H9 (cell line): ENCODE measurements at regions not wholly inside any gene's neighbourhood (a gene's known extent, or its start where the extent isn't known, plus 50 kb on each side); places are given as distances from the start of the nearest gene placed in this dataset.

Experiments
- DNase-seq: peaks from one replicate; pipeline ENCODE4 v3.0.0-alpha.2; 2017
- H2AFZ ChIP-seq: one replicate; pipeline ENCODE4 v1.6.1; 2013; ENCODE audit warnings: mild to moderate bottlenecking, low read length, control low read depth, moderate library complexity
- H2AK5ac ChIP-seq: 2 replicates; pipeline ENCODE4 v1.6.1; 2013; ENCODE audit warnings: low read length, control low read depth, mixed read lengths; ENCODE audit not compliant: insufficient read length
- H2BK120ac ChIP-seq: one replicate; pipeline ENCODE4 v1.6.1; 2013; ENCODE audit warnings: low read depth, mild to moderate bottlenecking, low read length, control low read depth, inconsistent platforms; ENCODE audit not compliant: poor library complexity, severe bottlenecking
- H2BK12ac ChIP-seq: 2 replicates; pipeline ENCODE4 v1.6.1; 2013; ENCODE audit warnings: low read length, control low read depth, mixed read lengths, low read depth; ENCODE audit not compliant: insufficient read length
- H2BK15ac ChIP-seq: 2 replicates; pipeline ENCODE4 v1.6.1; 2013; ENCODE audit warnings: low read depth, low read length, control low read depth
- H2BK20ac ChIP-seq: one replicate; pipeline ENCODE4 v1.6.1; 2013; ENCODE audit warnings: low read depth, mild to moderate bottlenecking, low read length, control low read depth, inconsistent platforms; ENCODE audit not compliant: poor library complexity, severe bottlenecking
- H2BK5ac ChIP-seq: 2 replicates; pipeline ENCODE4 v1.6.1; 2013; ENCODE audit warnings: low read length, control low read depth, mixed read lengths; ENCODE audit not compliant: insufficient read length
- H3K14ac ChIP-seq: 2 replicates; pipeline ENCODE4 v1.6.1; 2013; ENCODE audit warnings: low read length, control low read depth; ENCODE audit not compliant: insufficient read depth
- H3K18ac ChIP-seq: 2 replicates; pipeline ENCODE4 v1.6.1; 2013; ENCODE audit warnings: low read depth, mild to moderate bottlenecking, mixed read lengths, low read length, control low read depth; ENCODE audit not compliant: insufficient read length
- H3K23ac ChIP-seq: 2 replicates; pipeline ENCODE4 v1.6.1; 2013; ENCODE audit warnings: low read length, control low read depth, mixed read lengths, low read depth; ENCODE audit not compliant: insufficient read length
- H3K23me2 ChIP-seq: 2 replicates; pipeline ENCODE4 v1.6.1; 2013; ENCODE audit warnings: low read depth, mild to moderate bottlenecking, mixed read lengths, low read length, control low read depth; ENCODE audit not compliant: insufficient read length, poor library complexity, severe bottlenecking
- H3K27ac ChIP-seq: 2 replicates; pipeline ENCODE4 v1.5.1; 2013; ENCODE audit warnings: low read length, control low read depth, mixed read lengths, low read depth; ENCODE audit not compliant: insufficient read length
- H3K27me3 ChIP-seq: 2 replicates; pipeline ENCODE4 v1.6.1; 2013; ENCODE audit warnings: low read length, control low read depth, inconsistent platforms; ENCODE audit not compliant: insufficient read depth
- H3K4ac ChIP-seq: 2 replicates; pipeline ENCODE4 v1.6.1; 2013; ENCODE audit warnings: low read depth, mild to moderate bottlenecking, control low read depth, inconsistent platforms, low read length, moderate library complexity
- H3K4me1 ChIP-seq: 2 replicates; pipeline ENCODE4 v1.6.1; 2013; ENCODE audit warnings: low read length, control low read depth, inconsistent platforms; ENCODE audit not compliant: insufficient read depth
- H3K4me2 ChIP-seq: 2 replicates; pipeline ENCODE4 v1.6.1; 2013; ENCODE audit warnings: low read length, control low read depth, mixed read lengths; ENCODE audit not compliant: insufficient read length, insufficient read depth
- H3K56ac ChIP-seq: 2 replicates; pipeline ENCODE4 v1.6.1; 2013; ENCODE audit warnings: low read depth, mild to moderate bottlenecking, mixed read lengths, low read length, control low read depth; ENCODE audit not compliant: insufficient read length
- H3K79me1 ChIP-seq: 2 replicates; pipeline ENCODE4 v1.6.1; 2013; ENCODE audit warnings: low read depth, mild to moderate bottlenecking, moderate library complexity, low read length, control low read depth, inconsistent platforms; ENCODE audit not compliant: insufficient read depth, poor library complexity, severe bottlenecking
- H3K79me2 ChIP-seq: 2 replicates; pipeline ENCODE4 v1.6.1; 2013; ENCODE audit warnings: low read length, control low read depth, inconsistent platforms; ENCODE audit not compliant: insufficient read depth
- H3K9ac ChIP-seq: 2 replicates; pipeline ENCODE4 v1.6.1; 2013; ENCODE audit warnings: low read length, control low read depth, mixed read lengths; ENCODE audit not compliant: insufficient read length; ENCODE audit errors: extremely low read depth
- H3K9me3 ChIP-seq: one replicate; pipeline ENCODE4 v1.6.1; 2013; ENCODE audit warnings: low read depth, low read length, inconsistent platforms; ENCODE audit not compliant: control insufficient read depth
- H3T11ph ChIP-seq: one replicate; pipeline ENCODE4 v1.6.1; 2013; ENCODE audit warnings: mild to moderate bottlenecking, low read length, control low read depth, inconsistent platforms
- H4K20me1 ChIP-seq: one replicate; pipeline ENCODE4 v1.6.1; 2013; ENCODE audit not compliant: control insufficient read depth, insufficient read length, insufficient read depth
- H4K5ac ChIP-seq: 2 replicates; pipeline ENCODE4 v1.6.1; 2013; ENCODE audit warnings: low read depth, mild to moderate bottlenecking, mixed read lengths, low read length, control low read depth; ENCODE audit not compliant: insufficient read length
- H4K8ac ChIP-seq: replicated peaks from 2 replicates; pipeline ENCODE4 v1.6.1; 2013; ENCODE audit warnings: low read length, control low read depth, mixed read lengths, low read depth; ENCODE audit not compliant: insufficient read length
- H4K91ac ChIP-seq: 2 replicates; pipeline ENCODE4 v1.6.1; 2013; ENCODE audit warnings: low read depth, mild to moderate bottlenecking, moderate library complexity, mixed read lengths, low read length, control low read depth; ENCODE audit not compliant: insufficient read length
- H3K27ac Mint-ChIP-seq, 3 experiments: 2 replicates in 2 of 3; 3 replicates in 1 of 3; pipeline ENCODE4 v1.8.0; 2020 to 2021; ENCODE audit warnings: mixed read lengths in 3 of 3, mild to moderate bottlenecking in 1 of 3, moderate library complexity in 1 of 3
- H3K27me3 Mint-ChIP-seq: 2 replicates; pipeline ENCODE4 v1.8.0; 2021; ENCODE audit warnings: low read depth, mild to moderate bottlenecking, moderate library complexity, mixed read lengths
- H3K36me3 Mint-ChIP-seq, 3 experiments: 2 replicates in 2 of 3; 3 replicates in 1 of 3; pipeline ENCODE4 v1.8.0; 2020 to 2021; ENCODE audit warnings: low read depth in 3 of 3, mixed read lengths in 3 of 3; ENCODE audit not compliant: insufficient read depth in 1 of 3
- H3K4me1 Mint-ChIP-seq, 2 experiments: 2 replicates each; pipeline ENCODE4 v1.8.0; 2020; ENCODE audit warnings: mixed read lengths in 2 of 2
- H3K4me3 Mint-ChIP-seq, 2 experiments: 2 replicates in 1 of 2; 3 replicates in 1 of 2; pipeline ENCODE4 v1.8.0; 2020 to 2021; ENCODE audit warnings: mild to moderate bottlenecking in 2 of 2, mixed read lengths in 2 of 2, moderate library complexity in 1 of 2
- H3K9me3 Mint-ChIP-seq, 2 experiments: 2 replicates in 1 of 2; 3 replicates in 1 of 2; pipeline ENCODE4 v1.8.0; 2020; ENCODE audit warnings: mild to moderate bottlenecking in 2 of 2, mixed read lengths in 2 of 2, moderate library complexity in 1 of 2
- WGBS: extraction: QIAGEN DNeasy Blood & Tissue Kit; methylation state at CpG from one replicate; pipeline ENCODE4 v1.1.7; 2013; ENCODE audit warnings: missing lambda C conversion rate, low lambda C conversion rate, mixed read lengths; ENCODE audit not compliant: insufficient read length; ENCODE audit errors: extremely low coverage; 5-methylcytosine and 5-hydroxymethylcytosine counted together
- TF ChIP-seq, protein P1 (sequence below): fragments of 200-600 bp; sonication (generic); conservative IDR thresholded peaks from 3 replicates; pipeline ENCODE4 v1.8.0; 2021; ENCODE audit warnings: antibody characterized with exemption, mild to moderate bottlenecking

DNA sequence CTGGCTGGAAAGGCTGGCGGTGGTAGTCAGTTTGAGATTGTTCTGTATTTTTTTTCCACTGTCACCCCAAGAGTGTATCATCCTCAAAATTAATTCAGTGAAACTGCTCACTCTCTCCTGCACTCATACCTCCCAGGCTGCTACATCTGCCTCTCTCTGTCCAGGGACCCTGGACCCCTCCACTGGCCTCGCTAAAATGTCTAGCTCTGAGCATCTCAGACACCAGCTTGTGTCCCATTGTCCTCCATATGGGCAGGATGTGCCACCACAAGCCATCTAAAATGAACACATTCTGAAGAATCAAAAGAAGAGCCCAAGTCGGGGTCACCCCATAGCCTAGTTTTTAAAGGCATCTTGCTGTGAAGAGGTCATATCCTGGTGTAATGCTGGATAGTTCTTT lies 345.5 kb upstream of the TSHZ3 start:
- Histone ChIP-seq H3K23ac (no peak overlapping the region), H3K4me2 (no peak overlapping the region), H2BK120ac (no peak overlapping the region), H3K27me3 (no peaks in the 10 kb centered on the region), H3K27ac (no peak overlapping the region), H3K9ac (no peak overlapping the region), H2BK20ac (no peak overlapping the region), H3K23me2 (no peaks in the 10 kb centered on the region), H2AFZ (no peak overlapping the region), H3K18ac (no peak overlapping the region), H4K91ac (no peak overlapping the region), H3T11ph (no peak overlapping the region), H2BK15ac (no peak overlapping the region), H3K56ac (no peak overlapping the region), H3K79me2 (no peaks in the 10 kb centered on the region), H4K20me1 (no peaks in the 10 kb centered on the region), H2AK5ac (no peak overlapping the region), H3K14ac (no peak overlapping the region), H3K79me1 (no peaks in the 10 kb centered on the region), H2BK12ac (no peak overlapping the region), H3K4me1 (no peaks in the 10 kb centered on the region), H3K4ac (no peak overlapping the region), H3K9me3 (no peaks in the 10 kb centered on the region), H4K8ac (no peak overlapping the region), H2BK5ac (no peak overlapping the region), H4K5ac (no peak overlapping the region)
- Mint-ChIP-seq H3K27me3 (peaks cover 6% of the 10 kb centered on the region), H3K36me3 (no peaks in the 10 kb centered on the region), H3K4me1 (peaks cover 0 to 3% of the 10 kb centered on the region in 2 experiments; a peak in 1 of 4 replicates), H3K9me3 (no peaks in the 10 kb centered on the region), H3K27ac (no peak overlapping the region; a peak in 2 of 7 replicates), H3K4me3 (no peak overlapping the region)
- WGBS = no CpG with 5 or more reads among the region's 3 CpGs
- TF ChIP-seq, protein P1, sequence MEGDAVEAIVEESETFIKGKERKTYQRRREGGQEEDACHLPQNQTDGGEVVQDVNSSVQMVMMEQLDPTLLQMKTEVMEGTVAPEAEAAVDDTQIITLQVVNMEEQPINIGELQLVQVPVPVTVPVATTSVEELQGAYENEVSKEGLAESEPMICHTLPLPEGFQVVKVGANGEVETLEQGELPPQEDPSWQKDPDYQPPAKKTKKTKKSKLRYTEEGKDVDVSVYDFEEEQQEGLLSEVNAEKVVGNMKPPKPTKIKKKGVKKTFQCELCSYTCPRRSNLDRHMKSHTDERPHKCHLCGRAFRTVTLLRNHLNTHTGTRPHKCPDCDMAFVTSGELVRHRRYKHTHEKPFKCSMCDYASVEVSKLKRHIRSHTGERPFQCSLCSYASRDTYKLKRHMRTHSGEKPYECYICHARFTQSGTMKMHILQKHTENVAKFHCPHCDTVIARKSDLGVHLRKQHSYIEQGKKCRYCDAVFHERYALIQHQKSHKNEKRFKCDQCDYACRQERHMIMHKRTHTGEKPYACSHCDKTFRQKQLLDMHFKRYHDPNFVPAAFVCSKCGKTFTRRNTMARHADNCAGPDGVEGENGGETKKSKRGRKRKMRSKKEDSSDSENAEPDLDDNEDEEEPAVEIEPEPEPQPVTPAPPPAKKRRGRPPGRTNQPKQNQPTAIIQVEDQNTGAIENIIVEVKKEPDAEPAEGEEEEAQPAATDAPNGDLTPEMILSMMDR = no peak
- DNase-seq = no peak
